NCI-H128 (cell line): ENCODE measurements at regions not wholly inside any gene's neighbourhood (a gene's known extent, or its start where the extent isn't known, plus 50 kb on each side); places are given as distances from the start of the nearest gene placed in this dataset.
"Not testable (repeated sequence)": the region's sequence is repeated elsewhere in the genome, so short reads cannot be mapped to it uniquely, and the experiment has no call there.

Experiments
- DNase-seq: peaks from one replicate; lab custom pipeline; 2025; ENCODE audit not compliant: unreplicated experiment; lab: John Stamatoyannopoulos, UW

DNA sequence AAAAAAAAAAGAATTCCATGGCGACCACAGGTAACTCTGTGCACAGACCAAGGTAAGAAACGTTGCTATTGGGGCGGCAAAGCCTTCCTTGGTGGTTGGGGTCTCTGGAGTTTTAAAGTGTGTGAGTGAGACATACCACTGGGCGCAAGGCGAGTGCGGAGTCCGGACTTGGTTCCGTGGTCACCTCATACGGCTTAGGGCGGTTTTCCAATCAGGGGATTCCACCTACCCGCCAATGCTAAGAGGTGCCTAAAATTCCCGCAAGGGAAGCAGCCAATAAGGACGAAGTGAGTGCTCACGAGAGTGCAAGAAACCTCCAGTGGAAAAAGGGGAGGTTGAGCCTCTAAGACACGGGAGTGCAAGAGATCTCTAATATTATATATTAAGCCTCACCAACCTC, 68.6 kb upstream of the PRSS16 start:
- no peak for DNase-seq

DNA sequence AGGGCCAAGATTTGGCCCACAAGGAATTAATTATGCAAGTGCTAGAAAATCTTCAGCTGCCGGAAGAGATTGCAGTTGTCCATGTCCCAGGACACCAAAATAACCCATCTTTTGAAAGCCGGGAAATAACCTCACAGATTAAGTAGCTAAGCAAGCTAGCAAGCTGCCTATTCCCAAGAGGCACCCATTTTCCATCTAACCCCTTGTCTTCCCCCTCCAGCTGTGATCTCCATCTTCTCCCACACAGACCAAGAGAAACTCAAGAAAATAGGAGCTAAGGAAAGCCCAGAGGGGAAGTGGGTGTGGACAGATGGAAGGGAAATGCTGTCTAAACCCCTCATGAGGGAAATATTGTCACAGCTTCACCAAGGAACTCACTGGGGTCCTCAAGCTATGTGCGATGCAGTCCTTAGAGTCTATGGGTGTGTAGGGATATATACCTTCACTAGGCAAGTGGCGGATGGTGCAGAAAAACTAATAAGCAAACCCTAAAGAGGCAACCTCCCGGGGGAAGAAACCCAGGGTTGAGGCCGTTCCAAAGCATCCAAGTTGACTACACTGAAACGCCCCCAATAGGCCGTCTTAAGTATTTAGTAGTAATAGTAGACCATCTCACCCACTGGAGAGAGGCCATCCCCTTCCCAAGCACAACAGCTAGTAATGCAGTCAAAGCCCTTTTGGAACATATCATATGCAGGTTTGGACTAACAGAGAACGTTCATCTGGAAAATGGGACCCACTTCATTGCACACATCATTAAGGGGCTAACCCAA, 64.3 kb upstream of the PRSS16 start:
- no peak for DNase-seq

DNA sequence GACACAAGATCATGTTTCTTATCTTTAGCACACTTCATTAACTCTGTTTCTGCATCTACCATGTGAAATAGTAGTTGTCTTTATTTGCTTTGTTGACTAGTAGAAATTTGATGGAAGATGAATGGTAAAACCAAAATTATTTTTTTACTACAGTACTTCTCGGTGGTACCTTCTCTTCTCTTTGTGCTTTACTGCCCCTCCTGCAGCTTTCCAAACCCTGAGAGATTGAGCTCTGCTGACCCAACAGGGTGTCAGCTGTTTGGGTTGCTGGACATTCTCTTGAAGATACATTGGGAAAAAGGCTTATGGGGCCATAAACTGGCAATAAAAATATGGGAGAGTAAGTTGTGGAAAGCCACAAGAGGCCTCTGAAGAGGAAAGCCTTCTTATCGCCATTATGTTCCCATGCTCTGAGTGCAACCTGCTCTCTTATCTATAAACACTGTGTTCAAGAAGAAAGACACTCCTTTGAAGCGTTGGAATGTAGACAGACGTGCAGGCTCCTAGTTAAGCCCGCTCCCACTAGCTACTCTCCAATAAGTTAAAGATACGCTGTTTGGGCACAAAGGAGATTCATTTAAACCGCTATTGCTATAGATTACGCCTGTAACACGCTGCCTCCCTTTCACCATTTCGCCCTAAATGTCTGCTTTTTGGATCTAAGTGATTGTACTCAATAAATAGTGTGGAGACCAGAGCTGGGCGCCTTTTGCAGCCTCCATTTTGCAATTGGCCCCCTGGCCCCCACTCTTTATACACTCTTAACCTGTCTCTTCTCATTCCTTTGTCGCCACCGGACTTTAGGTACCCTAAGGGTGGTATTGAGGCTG, 60.1 kb upstream of the PRSS16 start:
- no peak for DNase-seq

DNA sequence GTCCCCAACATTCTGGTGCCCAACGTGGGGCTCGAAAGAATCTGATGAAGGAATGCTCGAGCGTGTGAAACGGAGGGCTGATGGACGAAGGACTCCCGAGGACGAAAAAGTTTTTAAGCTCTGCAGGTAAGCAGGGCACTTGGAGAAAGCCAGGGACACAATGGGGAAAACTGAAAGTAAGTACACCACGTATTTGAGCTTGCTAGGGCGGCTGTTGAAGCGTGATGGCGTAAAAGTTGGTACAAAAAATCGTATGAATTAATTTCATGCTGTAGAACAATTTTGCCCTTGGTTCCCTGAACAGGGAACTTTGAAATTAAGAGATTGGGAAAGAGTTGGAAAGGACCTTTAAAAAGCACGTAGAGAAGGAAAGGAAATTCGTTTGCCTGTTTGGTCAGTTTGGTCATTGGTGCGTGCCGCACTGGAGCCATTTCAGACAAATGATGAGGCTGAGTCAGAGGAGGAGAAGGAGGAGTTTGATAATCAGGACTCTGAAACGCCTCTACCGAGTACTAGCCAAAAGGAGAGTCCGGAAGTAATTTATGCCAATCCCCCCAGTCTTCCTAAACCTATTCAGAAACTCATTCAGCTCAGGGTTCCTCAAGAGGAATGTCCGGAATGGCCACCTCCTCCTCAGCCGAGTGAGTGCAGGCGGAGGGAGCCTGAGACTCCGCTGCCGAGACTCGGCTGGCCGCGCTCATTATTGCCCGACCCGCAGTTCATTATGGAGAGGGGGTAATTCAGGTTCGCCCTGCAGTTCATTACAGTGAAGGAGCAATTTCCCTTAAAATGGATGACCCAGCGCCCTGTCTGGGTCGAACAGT, 59.2 kb upstream of the PRSS16 start:
- no peak for DNase-seq

DNA sequence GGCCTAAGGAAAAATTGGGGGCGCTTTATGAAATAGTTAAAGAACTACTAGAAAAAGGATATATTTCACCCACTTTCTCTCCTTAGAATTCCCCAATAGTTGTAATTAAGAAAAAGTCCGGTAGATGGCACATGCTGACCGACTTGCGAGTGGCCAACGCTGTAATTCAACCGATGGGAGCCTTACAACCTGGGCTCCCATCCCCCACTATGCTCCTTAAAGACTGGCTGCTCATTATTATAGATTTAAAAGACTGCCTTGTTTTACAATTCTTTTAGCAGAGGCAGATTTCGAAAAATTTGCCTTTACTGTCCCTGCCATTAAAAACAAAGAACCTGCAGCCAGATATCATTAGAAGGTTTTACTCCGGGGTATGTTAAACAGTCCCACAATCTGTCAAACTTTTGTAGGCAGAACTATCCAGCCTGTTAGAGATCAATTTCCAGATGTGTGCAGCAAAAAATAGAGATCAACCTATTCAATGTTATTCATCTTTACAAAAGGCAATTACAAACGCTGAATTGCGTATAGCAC, 58.5 kb upstream of the PRSS16 start:
- peak; percentile 43 for DNase-seq

DNA sequence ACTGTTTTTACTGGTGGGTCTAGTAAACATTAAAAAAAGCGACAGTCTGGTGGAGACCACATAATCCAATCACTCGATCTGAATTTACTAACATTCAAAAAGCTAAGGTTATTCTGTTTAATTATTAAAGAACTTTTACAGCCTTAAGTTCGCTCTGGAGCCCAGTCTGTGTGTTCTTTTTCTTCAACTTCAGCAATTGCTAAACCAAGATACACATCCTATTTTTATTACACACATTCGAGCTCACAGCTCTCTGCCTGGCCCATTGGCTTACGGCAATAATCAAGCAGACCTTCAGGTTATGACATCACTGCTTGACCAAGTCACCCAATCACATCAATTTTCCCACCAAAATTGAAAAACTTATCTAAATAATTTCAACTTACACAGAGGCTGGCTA, 57.4 kb upstream of the PRSS16 start:
- no peak for DNase-seq

DNA sequence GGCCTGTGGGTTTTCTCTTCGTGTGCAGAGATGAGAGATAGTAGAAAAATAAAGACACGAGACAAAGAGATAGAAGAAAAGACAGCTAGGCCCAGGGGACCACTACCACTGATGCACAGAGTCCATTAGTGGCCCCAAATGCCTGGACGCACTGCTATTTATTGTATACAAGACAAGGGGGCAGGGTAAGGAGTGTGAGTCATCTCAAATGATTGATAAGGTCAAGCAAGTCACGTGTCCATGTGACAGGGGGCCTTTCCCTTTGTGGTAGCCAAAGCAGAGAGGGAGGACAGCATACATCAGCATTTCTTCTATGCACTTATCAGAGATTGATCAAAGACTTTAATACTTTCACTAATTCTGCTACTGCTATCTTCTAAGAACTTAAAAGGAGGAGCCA, 53.0 kb upstream of the PRSS16 start:
- DNase-seq = not testable (repeated sequence)

DNA sequence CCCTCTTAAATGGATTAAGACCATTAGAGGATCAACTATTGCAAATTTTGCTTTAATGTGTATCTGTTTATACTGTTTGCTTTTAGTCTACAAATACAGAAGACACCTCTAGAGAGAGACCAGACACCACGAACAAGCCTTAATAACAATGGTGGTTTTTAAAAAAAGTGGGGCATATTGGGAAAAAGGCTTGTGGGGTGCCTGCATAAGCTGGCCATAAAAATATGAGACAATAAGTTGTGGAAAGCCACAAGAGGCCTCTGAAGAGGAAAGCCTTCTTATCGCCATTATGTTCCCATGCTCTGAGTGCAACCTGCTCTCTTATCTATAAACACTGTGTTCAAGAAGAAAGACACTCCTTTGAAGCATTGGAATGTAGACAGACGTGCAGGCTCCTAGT, 52.0 kb upstream of the PRSS16 start:
- DNase-seq = not testable (repeated sequence)
